ENCODE measurements at regions not wholly inside any gene's neighbourhood (a gene's known extent, or its start where the extent isn't known, plus 50 kb on each side); places are given as distances from the start of the nearest gene placed in this dataset.
"Not testable (repeated sequence)": the region's sequence is repeated elsewhere in the genome, so short reads cannot be mapped to it uniquely, and the experiment has no call there.

- not testable (repeated sequence) for TF ChIP-seq CTCF (conservative IDR thresholded peaks at IDR 0.05; ENCODE audit: low read depth, low read length); EZH2 (IDR thresholded peaks at IDR 0.05; ENCODE audit: borderline replicate concordance, low read depth, low read length, poor library complexity, severe bottlenecking)
Measured at GRCh38 chrX:47715078-47715477, 56.1 kb upstream of the UXT start.
